ENCODE measurements at regions not wholly inside any gene's neighbourhood (a gene's known extent, or its start where the extent isn't known, plus 50 kb on each side); places are given as distances from the start of the nearest gene placed in this dataset.

DNA sequence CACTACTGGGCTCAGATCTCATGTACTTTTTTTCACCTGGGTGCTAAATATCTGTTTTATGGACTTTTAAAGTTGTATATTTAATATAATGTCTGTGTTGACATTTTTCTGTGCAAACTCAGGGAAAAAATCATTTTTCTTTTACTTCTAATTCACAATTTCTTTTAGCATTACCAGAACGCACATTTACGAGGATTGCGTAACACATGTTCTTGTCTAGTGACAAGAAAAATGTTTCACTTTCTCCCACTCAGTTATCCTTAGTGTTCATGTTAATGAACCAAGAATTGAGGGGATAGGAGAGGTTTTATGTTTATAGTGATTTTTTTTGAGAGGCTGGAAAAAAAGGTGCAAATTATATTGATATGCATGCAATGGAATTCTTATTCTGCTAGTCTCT lies 86.3 kb upstream of the PJA2 start:
- Histone ChIP-seq H3K9me3 (replicated peaks) (no peaks in the 10 kb centered on the region), H3K27me3 (replicated peaks) (peaks cover 10% of the 10 kb centered on the region), H3K36me3 (no peaks in the 10 kb centered on the region), H3K4me3 (no peak overlapping the region), H3K27ac (no peak overlapping the region), H3K4me1 (replicated peaks) (no peaks in the 10 kb centered on the region)
- no peak for DNase-seq (ENCODE audit: low read depth in 1 of 2, low spot score in 2 of 2)

DNA sequence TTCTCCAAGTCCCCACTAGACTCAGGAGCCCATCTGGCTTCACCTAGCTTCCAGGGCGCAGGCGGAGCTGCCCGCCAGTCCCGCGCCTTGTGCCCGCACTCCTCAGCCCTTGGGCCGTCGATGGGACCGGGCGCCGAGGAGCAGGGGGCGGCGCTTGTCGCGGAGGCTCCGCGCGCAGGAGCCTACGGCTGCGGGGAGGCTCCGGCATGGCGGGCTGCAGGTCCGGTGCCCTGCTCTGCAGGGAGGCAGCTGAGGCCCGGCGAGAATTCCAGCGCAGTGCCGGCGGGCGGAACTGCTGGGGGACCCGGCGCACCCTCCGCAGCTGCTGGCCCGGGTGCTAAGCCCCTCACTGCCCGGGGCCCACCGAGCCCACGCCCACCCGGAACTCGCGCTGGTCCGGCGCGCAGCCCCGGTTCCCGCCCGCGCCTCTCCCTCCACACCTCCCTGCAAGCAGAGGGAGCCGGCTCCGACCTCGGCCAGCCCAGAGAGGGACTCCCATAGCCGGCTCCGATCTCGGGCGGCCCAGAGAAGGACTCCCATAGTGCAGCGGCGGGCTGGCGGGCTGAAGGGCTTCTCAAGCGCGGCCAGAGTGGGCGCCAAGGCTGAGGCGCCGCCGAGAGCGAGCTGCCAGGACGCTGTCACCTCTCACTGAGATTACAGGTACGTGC lies 78.1 kb upstream of the PJA2 start:
- no peak overlapping the region for H3K4me3 ChIP-seq
- H3K27me3 ChIP-seq (replicated peaks), result peaks cover 20% of the 10 kb centered on the region
- no peaks in the 10 kb centered on the region for H3K36me3 ChIP-seq
- DNase-seq (ENCODE audit: low read depth in 1 of 2, low spot score in 2 of 2), result no peak
- H3K27ac ChIP-seq, result no peak overlapping the region
- no peaks in the 10 kb centered on the region for H3K4me1 ChIP-seq (replicated peaks)
- H3K9me3 ChIP-seq (replicated peaks), result no peaks in the 10 kb centered on the region

DNA sequence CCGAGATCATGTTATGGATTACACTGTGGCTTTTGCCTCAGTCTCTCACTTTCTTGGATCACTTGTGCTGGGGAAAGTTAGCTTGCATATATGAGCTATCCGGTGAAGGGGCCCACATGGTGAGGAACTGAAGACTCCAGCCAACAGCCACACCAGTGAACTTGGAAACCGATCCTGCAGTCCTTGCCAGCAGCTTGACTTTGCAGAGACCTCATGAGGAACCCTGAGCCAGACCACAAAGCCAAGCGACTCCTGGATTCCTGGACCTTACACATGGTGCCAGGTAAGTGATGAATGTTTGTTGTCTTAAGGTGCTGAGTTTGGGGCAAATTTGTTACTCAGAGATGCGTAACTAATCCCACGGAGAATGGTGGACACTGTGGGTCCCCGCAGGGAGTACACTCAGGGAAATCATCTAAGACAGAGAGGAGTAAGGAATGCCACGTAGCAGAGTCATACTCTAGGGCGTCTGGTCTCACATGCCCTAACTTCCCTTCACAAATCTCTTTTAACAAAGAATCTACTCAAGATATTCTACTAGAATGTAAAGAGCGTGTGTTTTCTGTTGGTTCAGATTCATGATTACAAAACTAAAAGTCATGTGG lies 76.5 kb upstream of the PJA2 start:
- H3K4me3 ChIP-seq, result no peak overlapping the region
- DNase-seq (ENCODE audit: low read depth in 1 of 2, low spot score in 2 of 2), result no peak
- H3K27me3 ChIP-seq (replicated peaks), result peaks cover 9% of the 10 kb centered on the region; the same call in 1 of the 2 replicates
- no peaks in the 10 kb centered on the region for H3K36me3 ChIP-seq
- no peaks in the 10 kb centered on the region for H3K4me1 ChIP-seq (replicated peaks)
- H3K27ac ChIP-seq, result no peak overlapping the region
- no peaks in the 10 kb centered on the region for H3K9me3 ChIP-seq (replicated peaks)

DNA sequence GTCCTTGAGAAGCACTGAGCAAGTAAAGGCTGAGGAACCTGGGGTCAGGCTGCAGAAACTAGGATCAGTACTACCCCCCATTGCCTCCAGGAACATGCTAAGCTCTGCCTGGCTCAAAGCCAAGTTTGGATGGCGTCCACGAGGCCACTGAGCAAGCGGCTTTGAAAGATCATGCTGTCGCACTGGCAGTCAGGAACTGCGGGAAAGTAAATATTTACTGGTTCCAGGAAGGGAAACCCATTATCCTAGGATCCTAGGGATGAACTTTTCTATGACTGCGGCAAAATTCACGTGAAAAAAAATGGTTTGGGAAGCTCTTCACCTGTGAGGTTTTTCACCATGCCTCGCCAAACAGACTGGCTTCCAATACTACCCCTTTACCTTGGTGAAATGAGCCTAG lies 75.3 kb upstream of the PJA2 start:
- Histone ChIP-seq H3K4me1 (replicated peaks) (no peaks in the 10 kb centered on the region), H3K36me3 (no peaks in the 10 kb centered on the region), H3K27me3 (replicated peaks) (peaks cover 9% of the 10 kb centered on the region; the same call in 1 of the 2 replicates), H3K27ac (no peak overlapping the region), H3K9me3 (replicated peaks) (no peaks in the 10 kb centered on the region), H3K4me3 (no peak overlapping the region)
- no peak for DNase-seq (ENCODE audit: low read depth in 1 of 2, low spot score in 2 of 2)

DNA sequence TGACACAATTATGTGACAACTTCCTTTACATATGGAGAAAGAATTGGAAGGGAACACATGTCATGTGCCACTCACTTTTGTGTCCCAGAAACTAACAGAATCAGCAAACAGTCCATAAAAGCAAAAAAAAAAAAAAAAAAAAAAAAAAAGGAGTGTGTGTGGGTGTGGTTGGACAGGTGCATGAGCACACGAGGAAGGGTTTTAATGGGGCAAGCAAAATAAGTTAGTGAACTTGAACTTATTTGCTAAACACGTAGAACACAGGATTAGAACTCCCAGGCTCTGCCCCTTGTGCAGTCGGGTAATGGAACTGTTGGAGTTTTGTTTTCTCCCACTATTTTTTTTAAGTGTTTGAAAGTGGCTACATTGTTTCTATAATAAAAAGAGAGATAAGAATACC lies 74.8 kb upstream of the PJA2 start:
- Histone ChIP-seq H3K9me3 (replicated peaks) (no peaks in the 10 kb centered on the region), H3K4me3 (no peak overlapping the region), H3K36me3 (no peaks in the 10 kb centered on the region), H3K4me1 (replicated peaks) (no peaks in the 10 kb centered on the region), H3K27ac (no peak overlapping the region), H3K27me3 (replicated peaks) (peaks cover 9% of the 10 kb centered on the region; the same call in 1 of the 2 replicates)
- DNase-seq (ENCODE audit: low read depth in 1 of 2, low spot score in 2 of 2), result no peak

DNA sequence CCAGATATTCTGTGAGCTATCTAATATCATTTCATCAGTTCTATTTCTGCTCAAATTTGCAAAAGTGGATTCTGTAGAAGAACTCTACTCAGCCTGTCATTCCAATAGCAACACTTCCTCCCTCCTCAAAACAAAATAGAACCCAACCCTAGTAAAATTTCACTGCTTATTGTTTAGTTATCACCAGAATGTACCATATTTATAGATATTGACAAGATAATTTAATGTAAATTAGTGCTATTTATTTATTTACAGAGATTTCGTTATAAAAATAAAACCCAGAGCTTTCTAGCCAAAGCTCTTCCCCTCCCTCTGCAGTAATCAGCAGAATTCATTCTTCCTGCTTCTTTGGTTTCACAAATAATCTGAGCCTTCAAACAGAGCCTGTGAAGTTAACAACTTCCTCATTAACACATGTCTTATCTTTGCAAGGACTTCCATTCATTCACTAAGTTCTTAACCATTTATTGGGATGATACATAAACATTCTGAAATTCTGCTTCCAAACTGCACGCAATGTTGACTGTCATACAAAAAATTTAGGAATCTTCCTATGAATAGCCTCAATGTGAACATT lies 73.7 kb upstream of the PJA2 start:
- Histone ChIP-seq H3K27ac (no peak overlapping the region), H3K4me3 (no peak overlapping the region), H3K4me1 (replicated peaks) (no peaks in the 10 kb centered on the region), H3K27me3 (replicated peaks) (0 out of 2 replicates have a peak, but pooled peaks cover 5% of the 10 kb centered on the region), H3K36me3 (no peaks in the 10 kb centered on the region), H3K9me3 (replicated peaks) (no peaks in the 10 kb centered on the region)
- DNase-seq (ENCODE audit: low read depth in 1 of 2, low spot score in 2 of 2), result no peak

DNA sequence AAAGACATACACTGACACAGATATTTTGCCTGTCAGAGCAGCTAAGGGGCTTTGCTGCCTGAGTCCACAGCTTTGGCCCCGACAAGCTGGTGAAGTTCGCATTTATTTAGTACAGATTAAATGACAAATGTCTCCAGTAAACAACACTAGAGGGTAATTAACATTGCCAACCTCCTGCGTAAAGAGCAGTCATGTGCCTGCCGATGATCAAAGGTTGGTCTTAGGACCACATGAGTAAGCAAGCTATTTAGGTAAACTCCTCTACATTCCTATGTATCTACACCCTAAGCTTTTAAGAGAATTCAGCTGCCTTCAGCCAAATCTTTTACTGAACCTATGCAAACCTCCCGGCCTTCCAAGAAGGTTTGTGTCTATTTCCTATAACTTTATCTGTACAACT lies 73.0 kb upstream of the PJA2 start:
- no peaks in the 10 kb centered on the region for H3K4me1 ChIP-seq (replicated peaks)
- DNase-seq (ENCODE audit: low read depth in 1 of 2, low spot score in 2 of 2), result no peak
- H3K27me3 ChIP-seq (replicated peaks), result 0 out of 2 replicates have a peak, but pooled peaks cover 5% of the 10 kb centered on the region
- no peak overlapping the region for H3K4me3 ChIP-seq
- no peak overlapping the region for H3K27ac ChIP-seq
- H3K36me3 ChIP-seq, result no peaks in the 10 kb centered on the region
- no peaks in the 10 kb centered on the region for H3K9me3 ChIP-seq (replicated peaks)

DNA sequence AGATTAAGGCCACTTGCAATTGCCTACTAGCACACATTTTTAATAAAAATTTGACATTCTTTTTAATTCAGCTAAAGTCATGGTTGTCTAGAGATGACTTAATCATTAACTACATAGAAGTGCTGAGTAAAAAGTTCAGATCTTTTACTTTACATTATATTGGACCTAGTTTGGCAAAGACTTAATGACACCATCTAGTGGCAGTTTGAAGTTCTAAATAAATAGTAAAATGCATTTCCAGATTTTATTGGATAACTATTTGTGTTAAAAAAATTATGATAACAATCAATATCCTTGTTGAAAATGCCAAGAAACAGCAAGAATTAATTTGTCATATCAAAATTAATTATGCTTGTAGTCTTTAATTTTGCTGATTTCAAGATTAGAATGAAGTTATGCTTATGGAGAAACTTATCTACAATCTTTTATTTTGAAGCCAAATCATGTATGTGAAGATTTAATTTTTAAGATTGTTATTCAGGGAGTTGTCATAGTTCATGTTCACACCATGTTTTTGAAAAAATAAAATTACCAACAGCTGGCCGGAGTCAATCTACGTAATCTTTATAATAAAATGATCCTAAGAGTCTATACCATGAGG lies 69.6 kb upstream of the PJA2 start:
- no peaks in the 10 kb centered on the region for H3K4me1 ChIP-seq (replicated peaks)
- no peaks in the 10 kb centered on the region for H3K9me3 ChIP-seq (replicated peaks)
- no peaks in the 10 kb centered on the region for H3K36me3 ChIP-seq
- peaks cover 13% of the 10 kb centered on the region; the same call in 1 of the 2 replicates for H3K27me3 ChIP-seq (replicated peaks)
- DNase-seq (ENCODE audit: low read depth in 1 of 2, low spot score in 2 of 2), result no peak
- no peak overlapping the region for H3K27ac ChIP-seq
- no peak overlapping the region for H3K4me3 ChIP-seq

DNA sequence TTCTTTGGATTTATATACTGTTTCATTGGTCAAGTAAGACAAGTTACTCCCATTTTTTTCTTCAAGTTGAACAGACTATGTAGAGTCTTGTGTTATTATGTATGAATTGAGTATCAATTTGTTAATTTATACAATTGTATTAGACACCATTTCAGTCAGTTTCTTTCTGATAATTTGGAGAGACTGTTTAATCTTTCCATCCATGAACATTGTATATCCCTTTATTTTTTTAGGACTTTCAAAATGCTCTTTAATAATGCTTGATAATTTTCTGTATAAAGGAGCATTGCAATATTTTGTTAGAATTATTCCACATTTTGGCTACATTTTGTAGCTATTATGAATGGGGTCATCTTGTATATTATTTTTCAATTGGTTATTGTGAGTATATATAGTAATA lies 69.1 kb upstream of the PJA2 start:
- Histone ChIP-seq H3K4me1 (replicated peaks) (no peaks in the 10 kb centered on the region), H3K9me3 (replicated peaks) (no peaks in the 10 kb centered on the region), H3K27me3 (replicated peaks) (peaks cover 12% of the 10 kb centered on the region; the same call in 1 of the 2 replicates), H3K4me3 (no peak overlapping the region), H3K27ac (no peak overlapping the region), H3K36me3 (no peaks in the 10 kb centered on the region)
- no peak for DNase-seq (ENCODE audit: low read depth in 1 of 2, low spot score in 2 of 2)

DNA sequence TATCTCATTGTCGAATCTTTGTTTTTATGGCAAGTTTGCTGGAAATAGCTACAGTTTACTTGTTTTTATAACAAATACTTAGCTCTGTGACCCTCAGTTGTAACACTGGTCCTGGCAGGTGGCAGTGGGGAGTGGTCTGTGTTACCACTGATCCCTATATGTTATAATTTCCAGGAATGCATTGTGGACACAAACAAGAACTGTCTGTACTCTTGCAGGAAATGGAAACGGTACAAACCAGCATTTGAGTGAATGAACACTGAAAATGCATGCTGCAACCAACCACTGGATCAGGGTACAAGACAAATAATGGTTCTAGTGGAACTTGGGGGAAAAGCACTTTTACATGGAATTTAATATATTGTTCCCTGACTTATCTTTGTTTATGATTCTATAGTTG lies 66.5 kb upstream of the PJA2 start:
- no peaks in the 10 kb centered on the region for H3K4me1 ChIP-seq (replicated peaks)
- H3K27ac ChIP-seq, result no peak overlapping the region

DNA sequence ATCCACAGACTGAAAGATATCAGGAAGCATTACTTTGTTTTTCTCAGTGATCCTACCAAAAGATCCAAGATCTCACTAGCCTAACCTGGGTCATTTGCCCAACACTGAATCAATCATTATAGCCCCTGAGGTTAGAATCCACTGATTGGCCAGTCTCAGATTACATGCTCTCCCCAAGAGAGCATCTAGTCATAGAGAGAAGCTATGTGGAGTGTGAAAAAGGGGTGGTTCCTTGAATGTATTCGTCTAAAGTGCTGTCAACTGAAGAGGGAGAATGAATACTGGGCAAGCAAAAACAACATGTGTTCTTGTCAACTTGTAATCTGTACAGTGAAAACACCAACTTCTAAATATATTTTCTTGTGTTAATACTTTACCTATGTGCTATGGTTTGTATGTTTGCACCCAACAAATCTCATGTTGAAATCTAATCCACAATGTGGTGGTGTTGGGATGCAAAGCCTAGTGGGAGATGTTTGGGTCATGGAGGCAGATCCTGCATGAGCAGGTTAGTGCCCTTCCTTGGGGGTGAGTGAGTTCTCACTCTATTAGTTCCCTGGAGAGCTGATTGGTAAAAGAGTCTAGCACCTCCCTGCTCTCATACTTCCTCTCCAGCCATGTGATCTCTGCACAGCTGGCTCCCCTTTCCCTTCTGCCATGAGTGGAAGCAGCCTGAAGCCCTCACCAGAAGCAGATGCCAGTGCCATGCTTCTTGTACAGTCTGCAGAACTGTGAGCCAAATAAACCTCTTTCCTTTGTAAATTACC lies 60.3 kb upstream of the PJA2 start:
- no peaks in the 10 kb centered on the region for H3K36me3 ChIP-seq
- peaks cover 5% of the 10 kb centered on the region for H3K4me1 ChIP-seq (replicated peaks)
- H3K27ac ChIP-seq, result no peak overlapping the region
- no peak overlapping the region for H3K4me3 ChIP-seq
- H3K9me3 ChIP-seq (replicated peaks), result no peaks in the 10 kb centered on the region
- H3K27me3 ChIP-seq (replicated peaks), result peaks cover 13% of the 10 kb centered on the region; the same call in 1 of the 2 replicates
- DNase-seq (ENCODE audit: low read depth in 1 of 2, low spot score in 2 of 2), result no peak

More for the DNA sequence above, 66.5 kb upstream of the PJA2 start:
- DNase-seq (ENCODE audit: low read depth in 1 of 2, low spot score in 2 of 2), result no peak
- Histone ChIP-seq H3K27me3 (replicated peaks) (peaks cover 13% of the 10 kb centered on the region; the same call in 1 of the 2 replicates), H3K4me3 (no peak overlapping the region), H3K9me3 (replicated peaks) (no peaks in the 10 kb centered on the region), H3K36me3 (no peaks in the 10 kb centered on the region)

DNA sequence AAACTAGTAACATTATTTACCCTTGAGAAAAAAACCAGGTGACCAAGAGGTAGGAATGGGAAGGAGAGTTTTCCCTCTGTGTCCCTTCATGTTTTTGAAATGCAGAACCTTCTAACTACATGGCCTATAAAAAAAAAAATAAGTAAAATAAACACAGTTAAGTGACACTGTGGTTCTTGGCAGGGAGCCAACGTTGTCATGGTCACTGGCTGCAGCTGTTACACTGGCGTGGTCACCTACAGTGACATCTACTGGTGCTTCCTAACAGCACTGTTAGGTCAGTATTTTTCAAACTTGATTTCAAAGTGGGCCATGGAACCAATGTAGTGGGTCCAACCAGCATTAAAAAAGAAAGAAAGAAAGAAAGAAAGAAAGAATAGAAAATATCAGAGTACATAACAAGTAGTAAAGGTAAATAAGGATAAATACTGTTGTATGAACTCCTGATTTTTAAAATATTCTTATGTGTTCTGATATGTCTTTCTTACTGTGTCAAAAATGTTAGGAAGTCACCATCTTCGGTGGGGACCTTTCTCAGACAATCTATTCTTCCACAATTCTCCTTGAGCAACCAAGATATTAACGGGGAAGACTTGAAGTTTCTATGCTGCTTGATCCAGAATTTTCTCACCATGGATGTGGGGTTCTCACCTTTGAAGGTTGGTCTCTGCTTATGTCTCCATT lies 59.1 kb upstream of the PJA2 start:
- Histone ChIP-seq H3K27me3 (replicated peaks) (peaks cover 3% of the 10 kb centered on the region; the same call in 1 of the 2 replicates), H3K27ac (no peak overlapping the region), H3K4me3 (no peak overlapping the region), H3K9me3 (replicated peaks) (no peaks in the 10 kb centered on the region), H3K4me1 (replicated peaks) (peaks cover 5% of the 10 kb centered on the region), H3K36me3 (no peaks in the 10 kb centered on the region)
- DNase-seq (ENCODE audit: low read depth in 1 of 2, low spot score in 2 of 2), result peak; percentile 95 to 98

DNA sequence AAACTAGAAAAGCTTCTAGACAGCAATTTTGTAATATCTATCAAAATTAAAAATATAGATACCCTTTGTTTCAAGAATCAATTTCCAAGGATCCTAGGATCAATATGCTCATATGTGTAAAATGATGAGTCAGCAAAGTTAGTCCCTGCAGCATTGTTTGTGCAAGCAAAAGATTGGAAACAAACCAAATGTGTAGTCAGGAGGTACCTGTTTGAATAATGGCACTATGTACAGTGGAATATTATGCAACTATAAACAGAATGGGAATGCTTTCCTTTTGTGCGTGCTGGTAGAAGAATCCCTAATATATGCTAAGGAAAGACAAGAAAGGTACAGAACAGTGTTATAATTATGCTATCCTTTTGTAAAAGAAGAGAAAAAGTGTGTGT lies 58.5 kb upstream of the PJA2 start:
- no peak overlapping the region for H3K27ac ChIP-seq
- H3K36me3 ChIP-seq, result no peaks in the 10 kb centered on the region
- H3K4me3 ChIP-seq, result no peak overlapping the region
- H3K4me1 ChIP-seq (replicated peaks), result peaks cover 5% of the 10 kb centered on the region
- H3K9me3 ChIP-seq (replicated peaks), result no peaks in the 10 kb centered on the region
- no peak for DNase-seq (ENCODE audit: low read depth in 1 of 2, low spot score in 2 of 2)
- H3K27me3 ChIP-seq (replicated peaks), result no peaks in the 10 kb centered on the region
